Esophagus muscularis mucosa (tissue), 4 donors: ENCODE measurements at regions not wholly inside any gene's neighbourhood (a gene's known extent, or its start where the extent isn't known, plus 50 kb on each side); places are given as distances from the start of the nearest gene placed in this dataset.

Source experiments
- CTCF ChIP-seq, 3 experiments: fragments of 200-600 bp in 2 of 3; fragments of 450-650 bp in 1 of 3; sonication (generic) in 2 of 3; IDR thresholded peaks; one replicate each; pipeline ENCODE4 v1.5.1; 2017 to 2019; ENCODE audit warnings: antibody characterized with exemption in 3 of 3, mild to moderate bottlenecking in 2 of 3, moderate library complexity in 1 of 3
- EP300 ChIP-seq: sonication (generic); formaldehyde crosslinking; IDR thresholded peaks from one replicate; pipeline ENCODE4 v1.6.1; 2017; ENCODE audit warnings: antibody characterized with exemption
- POLR2A ChIP-seq: fragments of 450-650 bp; IDR thresholded peaks from one replicate; pipeline ENCODE4 v1.6.1; 2017; ENCODE audit warnings: antibody characterized with exemption, moderate library complexity, mild to moderate bottlenecking, low read depth
- POLR2AphosphoS5 ChIP-seq, 2 donors: sonication (generic); formaldehyde crosslinking; IDR thresholded peaks; one replicate each; pipeline ENCODE4 v1.6.1; 2017; ENCODE audit warnings: antibody characterized with exemption in 2 of 2

- TF ChIP-seq POLR2AphosphoS5 (IDR thresholded peaks at IDR 0.05): no peak
- no peak for TF ChIP-seq CTCF (IDR thresholded peaks at IDR 0.05)
- no peak for TF ChIP-seq POLR2A
- TF ChIP-seq EP300: no peak
Observed at GRCh38 chrX:34528081-34528480, 129.0 kb downstream of the TMEM47 start.
